Spinal cord (tissue), 9 donors: ENCODE measurements at regions not wholly inside any gene's neighbourhood (a gene's known extent, or its start where the extent isn't known, plus 50 kb on each side); places are given as distances from the start of the nearest gene placed in this dataset.
"Not testable (repeated sequence)": the region's sequence is repeated elsewhere in the genome, so short reads cannot be mapped to it uniquely, and the experiment has no call there.

Experiments
- DNase-seq, 6 donors: peaks; one replicate each; pipeline versions ENCODE4 v3.0.0 to v3.0.0-alpha.2; 2013 to 2015; ENCODE audit warnings: low spot score in 6 of 6, low read depth in 4 of 6
- H3K27ac ChIP-seq: one replicate; pipeline ENCODE4 v1.5.1; 2013; ENCODE audit warnings: low read depth, low read length, control low read depth
- H3K27me3 ChIP-seq: one replicate; pipeline ENCODE4 v1.6.1; 2013; ENCODE audit warnings: low read length; ENCODE audit not compliant: control insufficient read depth, insufficient read depth
- H3K36me3 ChIP-seq: one replicate; pipeline ENCODE4 v1.6.1; 2013; ENCODE audit warnings: low read length; ENCODE audit not compliant: control insufficient read depth, insufficient read depth
- H3K4me1 ChIP-seq: one replicate; pipeline ENCODE4 v1.6.1; 2013; ENCODE audit warnings: low read length; ENCODE audit not compliant: control insufficient read depth, insufficient read depth
- H3K4me3 ChIP-seq: one replicate; pipeline ENCODE4 v1.5.1; 2013; ENCODE audit warnings: low read depth, low read length, control low read depth
- H3K9me3 ChIP-seq: one replicate; pipeline ENCODE4 v1.6.1; 2013; ENCODE audit warnings: low read length; ENCODE audit not compliant: control insufficient read depth, insufficient read depth
- WGBS: methylation state at CpG from one replicate; pipeline ENCODE4 v1.1.5; 2013; ENCODE audit warnings: missing lambda C conversion rate; ENCODE audit not compliant: insufficient coverage; 5-methylcytosine and 5-hydroxymethylcytosine counted together
- donor health status: healthy.

- no peaks in the 10 kb centered on the region for H3K27me3 ChIP-seq
- H3K27ac ChIP-seq: no peak overlapping the region
- no peaks in the 10 kb centered on the region for H3K36me3 ChIP-seq
- H3K4me3 ChIP-seq: no peak overlapping the region
- H3K4me1 ChIP-seq: no peaks in the 10 kb centered on the region
- DNase-seq: no peak
- peaks cover 2% of the 10 kb centered on the region for H3K9me3 ChIP-seq
- WGBS: no CpG with 5 or more reads among the region's 1 CpG
Observed at GRCh38 chr11:16543642-16544041, 187.3 kb upstream of the SOX6 start.

- Histone ChIP-seq H3K9me3 (peaks cover 2% of the 10 kb centered on the region), H3K27ac (no peak overlapping the region), H3K36me3 (no peaks in the 10 kb centered on the region), H3K4me1 (no peaks in the 10 kb centered on the region), H3K4me3 (no peak overlapping the region), H3K27me3 (no peaks in the 10 kb centered on the region)
- no peak for DNase-seq
- WGBS: no CpG with 5 or more reads among the region's 1 CpG
Observed at GRCh38 chr11:16542353-16542752, 186.0 kb upstream of the SOX6 start.

- no peak for DNase-seq
- Histone ChIP-seq H3K27me3 (no peaks in the 10 kb centered on the region), H3K4me3 (no peak overlapping the region), H3K36me3 (no peaks in the 10 kb centered on the region), H3K27ac (no peak overlapping the region), H3K9me3 (no peaks in the 10 kb centered on the region), H3K4me1 (no peaks in the 10 kb centered on the region)
- 94% methylated on average over 9 of the region's 9 CpGs for WGBS
Observed at GRCh38 chr11:16536513-16536912, 180.2 kb upstream of the SOX6 start.

- WGBS: 75% methylated on average over 1 of the region's 1 CpG
- no peaks in the 10 kb centered on the region for H3K4me1 ChIP-seq
- peaks cover 2% of the 10 kb centered on the region for H3K9me3 ChIP-seq
- no peak overlapping the region for H3K27ac ChIP-seq
- H3K36me3 ChIP-seq: no peaks in the 10 kb centered on the region
- no peaks in the 10 kb centered on the region for H3K27me3 ChIP-seq
- peak in 1 of 6 donors; percentile 8 for DNase-seq
- H3K4me3 ChIP-seq: no peak overlapping the region
Observed at GRCh38 chr11:16528639-16529038, 172.3 kb upstream of the SOX6 start.

- Histone ChIP-seq H3K27me3 (no peaks in the 10 kb centered on the region), H3K4me3 (no peak overlapping the region), H3K36me3 (no peaks in the 10 kb centered on the region), H3K9me3 (peaks cover 2% of the 10 kb centered on the region), H3K27ac (no peak overlapping the region), H3K4me1 (no peaks in the 10 kb centered on the region)
- WGBS: 100% methylated on average over 1 of the region's 7 CpGs
- no peak for DNase-seq
Observed at GRCh38 chr11:16527525-16528246, 171.3 kb upstream of the SOX6 start.

- no CpG with 5 or more reads among the region's 1 CpG for WGBS
- H3K4me1 ChIP-seq: no peaks in the 10 kb centered on the region
- DNase-seq: no peak
Observed at GRCh38 chr11:16526947-16527346, 170.6 kb upstream of the SOX6 start.

GRCh38 chr11:16520713-16521112 is 164.4 kb upstream of the SOX6 start:
- not testable (repeated sequence) for DNase-seq, H3K4me3 ChIP-seq, H3K9me3 ChIP-seq, H3K4me1 ChIP-seq, H3K27me3 ChIP-seq, H3K36me3 ChIP-seq, H3K27ac ChIP-seq
- WGBS: 94% methylated on average over 11 of the region's 11 CpGs

More at GRCh38 chr11:16526947-16527346, 170.6 kb upstream of the SOX6 start:
- no peaks in the 10 kb centered on the region for H3K27me3 ChIP-seq
- no peak overlapping the region for H3K4me3 ChIP-seq
- peaks cover 2% of the 10 kb centered on the region for H3K9me3 ChIP-seq
- H3K27ac ChIP-seq: no peak overlapping the region
- no peaks in the 10 kb centered on the region for H3K36me3 ChIP-seq

- Histone ChIP-seq H3K4me3 (no peak overlapping the region), H3K27me3 (no peaks in the 10 kb centered on the region), H3K36me3 (no peaks in the 10 kb centered on the region), H3K4me1 (no peaks in the 10 kb centered on the region), H3K9me3 (no peaks in the 10 kb centered on the region), H3K27ac (no peak overlapping the region)
- no peak for DNase-seq
Observed at GRCh38 chr11:16512899-16513241, 156.5 kb upstream of the SOX6 start.

- no peak for DNase-seq
- Histone ChIP-seq H3K27ac (no peak overlapping the region), H3K4me1 (no peaks in the 10 kb centered on the region), H3K36me3 (no peaks in the 10 kb centered on the region), H3K27me3 (no peaks in the 10 kb centered on the region), H3K4me3 (no peak overlapping the region), H3K9me3 (no peaks in the 10 kb centered on the region)
- no CpG with 5 or more reads among the region's 2 CpGs for WGBS
Observed at GRCh38 chr11:16512198-16512898, 156.0 kb upstream of the SOX6 start.
